Heart left ventricle (tissue), 13 donors: ENCODE measurements at regions not wholly inside any gene's neighbourhood (a gene's known extent, or its start where the extent isn't known, plus 50 kb on each side); places are given as distances from the start of the nearest gene placed in this dataset.

Experiments
- CTCF ChIP-seq, 12 donors: fragments of 200-600 bp; sonication (generic) in 4 of 12; IDR thresholded peaks; one replicate each; pipeline versions ENCODE4 v1.5.0 to v1.8.0; 2018 to 2022; ENCODE audit warnings: antibody characterized with exemption in 12 of 12, mild to moderate bottlenecking in 5 of 12
- POLR2A ChIP-seq, 2 donors: fragments of 450-650 bp; IDR thresholded peaks; one replicate each; pipeline ENCODE4 v1.6.1; 2017; ENCODE audit warnings: antibody characterized with exemption in 2 of 2, mild to moderate bottlenecking in 2 of 2, moderate library complexity in 2 of 2
- donor health status: ischemic (EF 13 %, LVEDD 7.1; RV severe dilation, severe dysfunction).
- donor health status: DM: no; HTN: yes; CAD: no.
- donor health status: DM: no; HTN: no; CAD: no.
- donor health status: ischemic (EF 25% LVEDD 6.9; RV normal size, moderate dysfunction).
- donor health status: ischemic (EF 25% LVEDD 5.7; RV mildly dilated, moderate dysfunction).
- donor health status: ischemic (EF 35%, LVEDD 5.7; RV mildly dilated, moderate dysfunction).
- donor health status: nonischemic (EF 11% LVEDD 7.7; RV severe dilation, severe dysfunction).
- donor health status: DM: yes; HTN: yes; CAD: no.
- donor health status: PGD.
- donor health status: ischemic (EF 29% LVEDD 5.4; RV normal size, mild dysfunction).
- donor health status: nonischemic (EF 23%, LVEDD 6.1; RV moderate dilation, normal function).

- TF ChIP-seq POLR2A (IDR thresholded peaks at IDR 0.05) (no peak), CTCF (IDR thresholded peaks at IDR 0.05) (no peak)
Measured at GRCh38 chr2:192413812-192414681, 219.3 kb upstream of the TMEFF2 start.
